Transverse colon (tissue), 4 donors: ENCODE measurements at regions not wholly inside any gene's neighbourhood (a gene's known extent, or its start where the extent isn't known, plus 50 kb on each side); places are given as distances from the start of the nearest gene placed in this dataset.

Experiments
- DNase-seq: peaks from one replicate; pipeline ENCODE4 v3.0.0-alpha.2; 2019
- H3K27ac ChIP-seq, 4 donors: fragments of 200-600 bp; sonication (generic); 2 replicates each; pipeline ENCODE4 v1.5.1; 2016 to 2018; ENCODE audit warnings: inconsistent platforms in 4 of 4
- H3K27me3 ChIP-seq: fragments of 200-600 bp; sonication (generic); 2 replicates; pipeline ENCODE4 v1.5.1; 2017; ENCODE audit warnings: inconsistent platforms
- H3K36me3 ChIP-seq, 4 donors: fragments of 200-600 bp; sonication (generic); 2 replicates each; pipeline ENCODE4 v1.5.1; 2017 to 2019; ENCODE audit warnings: inconsistent platforms in 4 of 4
- H3K4me1 ChIP-seq, 4 donors: fragments of 200-600 bp; sonication (generic); 2 replicates each; pipeline ENCODE4 v1.5.1; 2017 to 2020; ENCODE audit warnings: inconsistent platforms in 4 of 4
- H3K4me3 ChIP-seq, 4 donors: fragments of 200-600 bp; sonication (generic); 1 replicate in 1 of 4; 2 replicates in 3 of 4; pipeline versions ENCODE4 v1.5.1 to v1.6.1; 2017 to 2019; ENCODE audit warnings: inconsistent platforms in 4 of 4
- H3K9me3 ChIP-seq, 2 donors: fragments of 200-600 bp; sonication (generic); 2 replicates each; pipeline ENCODE4 v1.5.1; 2017 to 2019; ENCODE audit warnings: inconsistent platforms in 2 of 2
- EP300 ChIP-seq: sonication (generic); formaldehyde crosslinking; IDR thresholded peaks from one replicate; pipeline ENCODE4 v1.6.1; 2017; ENCODE audit warnings: antibody characterized with exemption, low read depth
- POLR2A ChIP-seq: fragments of 450-650 bp; IDR thresholded peaks from one replicate; pipeline ENCODE4 v1.6.1; 2016; ENCODE audit warnings: antibody characterized with exemption, mild to moderate bottlenecking, moderate library complexity
- POLR2AphosphoS5 ChIP-seq, 3 donors: sonication (generic); formaldehyde crosslinking; IDR thresholded peaks; one replicate each; pipeline ENCODE4 v1.6.1; 2016; ENCODE audit warnings: antibody characterized with exemption in 3 of 3
- WGBS, 2 donors: methylation state at CpG; one replicate each; pipeline ENCODE4 v1.1.5; 2018; ENCODE audit warnings: low coverage in 1 of 2; 5-methylcytosine and 5-hydroxymethylcytosine counted together
- in situ Hi-C, 4 donors: fragments of 200-750 bp; cut with MboI; loops; one replicate each; pipeline versions ENCODE4 v1.15.0 to v1.15.1; 2017; ENCODE audit warnings: low sequenced_read_pairs in 3 of 4, low pct_ligation_motif_present in 1 of 4, low pct_unique_long_range_greater_than_20kb in 1 of 4
- intact Hi-C: fragments of 100-400 bp; cut with DNase I; formaldehyde crosslinking; loops from one replicate; pipeline ENCODE4 v1.15.1; 2023; ENCODE audit warnings: low total_unique reads
- TF ChIP-seq, protein P1 (sequence below), 5 experiments: fragments of 200-600 bp in 3 of 5; fragments of 450-650 bp in 2 of 5; sonication (generic) in 3 of 5; IDR thresholded peaks; 1 replicate in 2 of 5; 2 replicates in 3 of 5; pipeline ENCODE4 v1.5.1; 2016 to 2017; ENCODE audit warnings: antibody characterized with exemption in 5 of 5, inconsistent platforms in 3 of 5, mild to moderate bottlenecking in 2 of 5, moderate library complexity in 1 of 5

- 84 to 88% methylated on average over 2 of the region's 2 CpGs for WGBS, 2 donors
- TF ChIP-seq EP300 (no peak), POLR2AphosphoS5 (IDR thresholded peaks at IDR 0.05) (no peak)
- TF ChIP-seq, protein P1, sequence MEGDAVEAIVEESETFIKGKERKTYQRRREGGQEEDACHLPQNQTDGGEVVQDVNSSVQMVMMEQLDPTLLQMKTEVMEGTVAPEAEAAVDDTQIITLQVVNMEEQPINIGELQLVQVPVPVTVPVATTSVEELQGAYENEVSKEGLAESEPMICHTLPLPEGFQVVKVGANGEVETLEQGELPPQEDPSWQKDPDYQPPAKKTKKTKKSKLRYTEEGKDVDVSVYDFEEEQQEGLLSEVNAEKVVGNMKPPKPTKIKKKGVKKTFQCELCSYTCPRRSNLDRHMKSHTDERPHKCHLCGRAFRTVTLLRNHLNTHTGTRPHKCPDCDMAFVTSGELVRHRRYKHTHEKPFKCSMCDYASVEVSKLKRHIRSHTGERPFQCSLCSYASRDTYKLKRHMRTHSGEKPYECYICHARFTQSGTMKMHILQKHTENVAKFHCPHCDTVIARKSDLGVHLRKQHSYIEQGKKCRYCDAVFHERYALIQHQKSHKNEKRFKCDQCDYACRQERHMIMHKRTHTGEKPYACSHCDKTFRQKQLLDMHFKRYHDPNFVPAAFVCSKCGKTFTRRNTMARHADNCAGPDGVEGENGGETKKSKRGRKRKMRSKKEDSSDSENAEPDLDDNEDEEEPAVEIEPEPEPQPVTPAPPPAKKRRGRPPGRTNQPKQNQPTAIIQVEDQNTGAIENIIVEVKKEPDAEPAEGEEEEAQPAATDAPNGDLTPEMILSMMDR (IDR thresholded peaks at IDR 0.05) = no peak
- no peaks in the 10 kb centered on the region for H3K36me3 ChIP-seq
- in situ Hi-C loops = no loop called here
- no peaks in the 10 kb centered on the region for H3K9me3 ChIP-seq
- intact Hi-C loops = no loop called here
- H3K4me1 ChIP-seq = no peaks in the 10 kb centered on the region
- no peak overlapping the region for H3K27ac ChIP-seq
- H3K27me3 ChIP-seq = no peaks in the 10 kb centered on the region
- H3K4me3 ChIP-seq = no peak overlapping the region
- DNase-seq = no peak
These were observed 64.6 kb downstream of the ACTBL2 start for GRCh38 chr5:57417971-57418370.

- in situ Hi-C loops = no loop called here
- Histone ChIP-seq H3K4me3 (no peak overlapping the region), H3K27me3 (no peaks in the 10 kb centered on the region), H3K36me3 (no peaks in the 10 kb centered on the region), H3K27ac (no peak overlapping the region), H3K4me1 (no peaks in the 10 kb centered on the region), H3K9me3 (no peaks in the 10 kb centered on the region)
- DNase-seq = no peak
- TF ChIP-seq POLR2A (no peak), EP300 (no peak), POLR2AphosphoS5 (IDR thresholded peaks at IDR 0.05) (no peak)
- TF ChIP-seq, protein P1 (IDR thresholded peaks at IDR 0.05) = no peak
- 88% methylated on average over 6 of the region's 6 CpGs; no CpG with 5 or more reads in 1 of the 2 donors for WGBS, 2 donors
- intact Hi-C loops = no loop called here
These were observed 65.3 kb downstream of the ACTBL2 start for GRCh38 chr5:57417320-57417719.

DNA sequence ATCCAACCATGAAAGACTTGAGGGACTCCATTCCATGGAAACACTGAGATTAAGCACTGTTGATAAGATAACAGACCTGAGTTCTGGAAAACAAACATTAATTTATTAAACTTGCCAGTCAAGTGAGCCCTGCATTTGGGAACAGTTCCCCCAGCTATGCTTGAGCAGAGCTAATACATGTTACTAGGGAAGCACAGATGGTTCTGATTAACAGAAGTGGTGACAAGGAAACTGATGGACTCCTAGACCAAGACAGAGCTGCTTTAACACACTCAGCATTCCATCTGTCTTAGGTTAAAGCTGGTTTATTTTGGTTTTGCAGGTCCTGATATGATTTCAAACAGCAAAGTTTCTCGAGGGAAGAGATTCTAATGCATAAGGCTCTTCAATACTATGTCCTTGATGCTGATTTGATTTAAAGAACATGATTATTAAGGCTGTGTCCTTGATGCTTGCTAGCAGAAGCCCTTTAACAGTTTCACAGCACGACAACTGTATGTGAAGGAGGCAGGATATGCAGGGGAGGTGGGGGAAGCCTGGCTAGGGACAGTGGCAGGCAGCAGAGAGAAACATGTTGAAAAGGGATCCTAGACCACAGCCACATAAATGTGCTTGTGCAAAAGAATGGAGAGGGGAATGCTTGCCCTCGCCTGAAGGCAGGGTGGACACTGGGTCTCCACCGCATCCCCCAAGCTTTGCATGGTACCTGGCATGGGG is 66.2 kb downstream of the ACTBL2 start:
- no peak for DNase-seq
- Histone ChIP-seq H3K4me1 (no peaks in the 10 kb centered on the region), H3K27ac (no peak overlapping the region), H3K27me3 (no peaks in the 10 kb centered on the region), H3K36me3 (no peaks in the 10 kb centered on the region), H3K9me3 (no peaks in the 10 kb centered on the region), H3K4me3 (no peak overlapping the region)
- TF ChIP-seq POLR2AphosphoS5 (IDR thresholded peaks at IDR 0.05) (no peak), EP300 (no peak), POLR2A (no peak)
- TF ChIP-seq, protein P1 (IDR thresholded peaks at IDR 0.05) = no peak
- in situ Hi-C loops (no loop called here), intact Hi-C loops (no loop called here)
- 60 to 70% methylated on average over 1 to 4 of the region's 4 CpGs for WGBS, 2 donors

DNA sequence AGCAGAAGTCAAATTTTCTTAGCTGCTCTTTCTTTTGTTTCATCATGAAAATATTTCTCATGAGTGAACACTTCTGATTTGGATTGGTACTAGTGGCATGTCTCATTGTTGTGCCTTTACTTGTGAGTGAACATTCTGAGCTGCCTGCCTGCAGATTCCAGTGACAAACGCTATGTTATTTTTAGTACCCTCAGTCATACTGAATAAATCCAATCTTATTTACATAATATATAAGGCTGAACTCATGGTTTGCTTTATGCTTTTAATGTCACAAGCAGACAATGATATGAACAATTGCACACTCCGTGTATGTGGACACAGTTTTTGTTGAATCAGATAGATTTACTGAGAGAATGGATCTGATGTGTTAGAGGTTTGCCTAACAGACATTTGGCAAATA is 67.8 kb downstream of the ACTBL2 start:
- DNase-seq = no peak
- Histone ChIP-seq H3K4me1 (no peaks in the 10 kb centered on the region), H3K27ac (no peak overlapping the region), H3K27me3 (no peaks in the 10 kb centered on the region), H3K36me3 (no peaks in the 10 kb centered on the region), H3K9me3 (no peaks in the 10 kb centered on the region), H3K4me3 (no peak overlapping the region)
- in situ Hi-C loops (no loop called here), intact Hi-C loops (no loop called here)
- TF ChIP-seq EP300 = no peak
- no peak for TF ChIP-seq POLR2AphosphoS5 (IDR thresholded peaks at IDR 0.05)
- TF ChIP-seq, protein P1 (IDR thresholded peaks at IDR 0.05) = no peak
- no peak for TF ChIP-seq POLR2A
- 72 to 79% methylated on average over 2 of the region's 2 CpGs for WGBS, 2 donors
